ENCODE measurements at regions not wholly inside any gene's neighbourhood (a gene's known extent, or its start where the extent isn't known, plus 50 kb on each side); places are given as distances from the start of the nearest gene placed in this dataset.

GRCh38 chr14:100450736-100451135 is 127.6 kb downstream of the SLC25A47 start:
- H3K36me3 ChIP-seq = peaks cover 0 to 3% (median 0%) of the 10 kb centered on the region in 3 donors
- peaks cover 0 to 5% (median 0%) of the 10 kb centered on the region in 4 donors for H3K4me1 ChIP-seq
- 81 to 82% methylated on average over 6 of the region's 6 CpGs for WGBS, 2 donors
- DNase-seq (ENCODE audit: low spot score in 2 of 2) = no peak
- no peak overlapping the region for H3K4me3 ChIP-seq
- no peaks in the 10 kb centered on the region for H3K9me3 ChIP-seq
- no peak overlapping the region for H3K27ac ChIP-seq
- no peaks in the 10 kb centered on the region for H3K27me3 ChIP-seq
- TF ChIP-seq POLR2A (IDR thresholded peaks at IDR 0.05) = no peak
- no peak for TF ChIP-seq EP300 (IDR thresholded peaks at IDR 0.05)
- TF ChIP-seq CTCF (IDR thresholded peaks at IDR 0.05) = no peak

DNA sequence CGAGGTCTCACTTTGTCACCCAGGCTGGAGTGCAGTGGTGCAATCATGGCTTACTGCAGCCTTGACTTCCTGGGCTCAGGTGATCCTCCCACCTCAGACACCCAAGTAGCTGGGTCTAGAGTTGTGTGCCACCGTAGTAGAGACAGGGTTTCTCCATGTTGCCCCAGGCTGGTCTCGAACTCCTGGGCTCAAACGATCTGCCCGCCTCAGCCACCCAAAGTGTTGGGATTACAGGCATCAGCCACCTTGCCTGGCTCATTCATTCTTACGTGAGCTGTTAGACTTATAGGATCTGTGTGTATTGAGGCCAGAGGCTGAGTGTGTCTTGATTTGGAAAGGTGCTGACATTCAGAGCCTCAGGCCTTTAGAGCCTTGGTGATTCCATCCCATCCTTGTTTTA is 128.1 kb downstream of the SLC25A47 start:
- Histone ChIP-seq H3K36me3 (peaks cover 0 to 3% (median 0%) of the 10 kb centered on the region in 3 donors), H3K9me3 (no peaks in the 10 kb centered on the region), H3K27me3 (no peaks in the 10 kb centered on the region), H3K4me3 (no peak overlapping the region), H3K4me1 (peaks cover 0 to 5% (median 0%) of the 10 kb centered on the region in 4 donors), H3K27ac (no peak overlapping the region)
- no peak for TF ChIP-seq POLR2A (IDR thresholded peaks at IDR 0.05)
- no peak for TF ChIP-seq EP300 (IDR thresholded peaks at IDR 0.05)
- no peak for TF ChIP-seq CTCF (IDR thresholded peaks at IDR 0.05)
- no peak for DNase-seq (ENCODE audit: low spot score in 2 of 2)
- 95 to 97% methylated on average over 5 to 6 of the region's 6 CpGs for WGBS, 2 donors

DNA sequence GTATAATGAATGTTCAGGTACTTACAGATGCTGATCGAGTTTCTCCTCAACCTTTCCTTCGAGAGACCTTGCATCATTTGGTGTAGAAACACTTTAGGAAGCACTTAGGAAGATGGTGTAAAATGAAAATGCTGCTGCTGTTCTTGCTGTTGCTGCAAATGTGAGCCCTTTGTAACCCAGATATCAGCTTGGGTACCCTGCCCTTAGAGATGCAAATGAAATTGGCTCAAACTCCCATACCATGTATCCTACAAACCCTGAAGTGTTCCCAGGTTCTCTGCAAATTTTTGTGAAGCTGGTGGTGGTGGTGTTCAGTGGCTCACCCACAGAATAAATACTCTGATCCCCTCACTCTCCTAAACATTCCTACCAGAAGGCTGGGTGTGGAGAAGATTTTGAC is 130.8 kb downstream of the SLC25A47 start:
- Histone ChIP-seq H3K36me3 (peaks cover 0 to 3% (median 0%) of the 10 kb centered on the region in 3 donors), H3K9me3 (no peaks in the 10 kb centered on the region), H3K4me3 (no peak overlapping the region), H3K27me3 (no peaks in the 10 kb centered on the region), H3K27ac (no peak overlapping the region), H3K4me1 (no peaks in the 10 kb centered on the region)
- 71 to 72% methylated on average over 2 of the region's 2 CpGs for WGBS, 2 donors
- TF ChIP-seq CTCF (IDR thresholded peaks at IDR 0.05) (no peak), POLR2A (IDR thresholded peaks at IDR 0.05) (no peak), EP300 (IDR thresholded peaks at IDR 0.05) (no peak)
- DNase-seq (ENCODE audit: low spot score in 2 of 2) = no peak

- TF ChIP-seq POLR2A (IDR thresholded peaks at IDR 0.05) (no peak), EP300 (IDR thresholded peaks at IDR 0.05) (no peak), CTCF (IDR thresholded peaks at IDR 0.05) (no peak)
- H3K9me3 ChIP-seq = no peaks in the 10 kb centered on the region
Observed at GRCh38 chr14:100454437-100454836, 131.3 kb downstream of the SLC25A47 start.

GRCh38 chr14:100463937-100464336 is 123.3 kb downstream of the BEGAIN start:
- TF ChIP-seq EP300 (IDR thresholded peaks at IDR 0.05) (no peak), POLR2A (IDR thresholded peaks at IDR 0.05) (no peak), CTCF (IDR thresholded peaks at IDR 0.05) (no peak)
- WGBS, 2 donors = 90 to 94% methylated on average over 3 of the region's 3 CpGs
- H3K27ac ChIP-seq = no peak overlapping the region
- H3K4me3 ChIP-seq = no peak overlapping the region
- DNase-seq (ENCODE audit: low spot score in 2 of 2) = no peak
- no peaks in the 10 kb centered on the region for H3K4me1 ChIP-seq
- H3K9me3 ChIP-seq = no peaks in the 10 kb centered on the region
- no peaks in the 10 kb centered on the region for H3K27me3 ChIP-seq
- peaks cover 0 to 17% (median 0%) of the 10 kb centered on the region in 3 donors for H3K36me3 ChIP-seq

More at GRCh38 chr14:100454437-100454836, 131.3 kb downstream of the SLC25A47 start:
- Histone ChIP-seq H3K4me3 (no peak overlapping the region), H3K36me3 (no peaks in the 10 kb centered on the region), H3K27ac (no peak overlapping the region), H3K4me1 (no peaks in the 10 kb centered on the region), H3K27me3 (no peaks in the 10 kb centered on the region)
- 57 to 63% methylated on average over 1 of the region's 1 CpG for WGBS, 2 donors
- DNase-seq (ENCODE audit: low spot score in 2 of 2) = no peak

Data from tibial nerve (tissue), 4 donors.